ENCODE measurements at regions not wholly inside any gene's neighbourhood (a gene's known extent, or its start where the extent isn't known, plus 50 kb on each side); places are given as distances from the start of the nearest gene placed in this dataset.

DNA sequence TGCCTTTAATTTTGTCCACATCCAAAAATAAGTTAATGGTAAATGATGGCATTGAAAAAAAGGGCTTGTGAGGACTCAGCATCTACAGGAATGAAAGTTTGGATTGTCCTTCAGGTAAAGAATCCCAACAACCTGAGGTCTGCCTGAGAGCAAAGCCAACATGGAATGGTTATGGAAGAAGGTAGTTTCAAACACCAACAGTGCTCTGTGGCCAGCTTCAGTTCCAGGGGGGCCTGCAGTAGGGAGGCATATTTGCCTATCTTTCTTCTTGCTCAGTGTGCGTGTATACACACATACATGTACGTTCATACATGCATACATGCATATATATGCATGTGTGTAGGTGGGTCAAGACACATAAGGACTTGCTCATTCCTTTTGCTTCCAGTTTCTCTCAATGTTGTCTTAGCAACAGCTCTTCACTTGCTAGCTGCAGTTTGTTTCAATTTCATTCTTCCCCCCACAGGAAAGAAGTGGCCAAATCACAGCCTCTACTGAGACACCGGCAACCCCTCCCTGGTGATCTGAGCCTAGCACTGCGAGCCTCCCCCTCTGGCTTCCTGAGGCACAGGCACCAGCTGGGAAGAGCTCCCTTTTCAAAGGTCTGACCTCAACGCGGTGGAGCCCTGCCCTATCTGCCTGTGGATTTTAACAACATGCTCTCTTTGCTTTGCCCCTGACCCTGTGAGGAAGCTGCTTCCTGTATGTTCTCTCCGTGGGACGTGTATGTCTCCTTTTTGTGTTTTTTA, 146.2 kb downstream of the KLF13 start:
- peak in 1 of 2 donors; percentile 41 for DNase-seq (ENCODE audit: extremely low read depth in 1 of 2, low read depth in 1 of 2)

DNA sequence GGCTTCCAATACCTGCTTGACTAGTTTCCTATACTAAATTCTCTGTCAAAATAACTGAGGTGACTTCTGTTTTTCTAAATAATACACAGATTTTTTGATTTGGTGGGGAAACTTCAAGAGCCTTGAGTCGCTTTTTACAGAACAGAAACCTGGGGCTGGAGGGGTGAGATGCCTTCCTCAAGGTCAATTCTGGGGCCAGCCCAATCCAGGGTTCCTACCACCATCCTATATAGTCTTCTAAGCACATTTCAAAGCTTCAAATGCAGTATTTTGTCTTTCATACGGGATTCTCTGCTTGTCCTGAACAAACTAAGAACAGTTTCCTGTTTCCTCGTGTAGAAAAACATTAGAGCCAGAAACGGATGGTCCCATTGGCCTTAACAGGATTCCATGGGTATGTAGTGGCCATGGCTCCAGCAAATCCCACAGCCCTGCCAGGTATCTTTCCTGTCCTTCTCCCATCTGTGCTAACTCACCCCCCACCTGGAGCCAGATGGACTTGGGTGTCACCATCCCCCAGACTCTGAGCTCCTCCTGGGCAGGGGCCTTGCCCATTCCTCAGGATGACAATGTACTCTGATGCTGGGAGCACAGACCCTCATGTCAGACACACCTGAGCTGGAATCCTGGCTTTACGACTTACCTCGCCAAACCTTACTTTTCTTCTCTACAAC, 146.9 kb downstream of the KLF13 start:
- DNase-seq (ENCODE audit: extremely low read depth in 1 of 2, low read depth in 1 of 2) = no peak

DNA sequence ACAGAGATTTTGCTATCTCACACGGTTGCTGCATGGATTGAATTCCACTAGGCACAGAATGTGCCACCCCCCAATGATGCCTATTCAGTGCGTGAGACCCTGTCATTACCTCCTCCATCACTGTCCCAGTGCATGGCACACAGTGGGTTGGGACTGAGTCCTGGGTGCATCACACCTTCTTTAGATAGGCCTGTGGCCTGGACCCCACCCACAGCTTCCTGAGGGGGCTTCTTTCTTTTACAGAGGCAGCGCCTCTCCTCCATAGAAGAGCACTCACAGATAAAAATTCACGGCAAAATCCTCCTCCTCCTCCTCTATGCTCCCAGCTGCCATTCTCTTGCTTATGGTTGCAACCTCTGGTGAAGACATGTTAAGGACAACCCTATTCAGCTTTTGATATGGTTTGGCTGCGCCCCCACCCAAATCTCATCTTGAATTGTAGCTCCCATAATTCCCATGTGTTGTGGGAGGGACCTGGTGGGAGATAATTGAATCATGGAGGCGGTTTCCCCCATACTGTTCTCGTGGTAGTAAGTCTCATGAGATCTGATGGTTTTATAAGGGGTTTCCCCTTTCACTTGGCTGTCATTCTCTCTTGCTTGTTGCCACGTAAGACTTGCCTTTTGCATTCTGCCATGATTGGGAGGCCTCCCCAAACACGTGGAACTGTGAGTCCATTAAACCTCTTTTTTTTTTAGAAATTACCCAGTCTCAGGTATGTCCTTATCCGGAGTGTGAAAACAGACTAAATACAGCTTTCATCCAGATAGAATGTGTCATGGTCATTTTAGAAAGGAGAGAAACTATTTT, 147.6 kb downstream of the KLF13 start:
- peak in 1 of 2 donors; percentile 22 for DNase-seq (ENCODE audit: extremely low read depth in 1 of 2, low read depth in 1 of 2)

DNA sequence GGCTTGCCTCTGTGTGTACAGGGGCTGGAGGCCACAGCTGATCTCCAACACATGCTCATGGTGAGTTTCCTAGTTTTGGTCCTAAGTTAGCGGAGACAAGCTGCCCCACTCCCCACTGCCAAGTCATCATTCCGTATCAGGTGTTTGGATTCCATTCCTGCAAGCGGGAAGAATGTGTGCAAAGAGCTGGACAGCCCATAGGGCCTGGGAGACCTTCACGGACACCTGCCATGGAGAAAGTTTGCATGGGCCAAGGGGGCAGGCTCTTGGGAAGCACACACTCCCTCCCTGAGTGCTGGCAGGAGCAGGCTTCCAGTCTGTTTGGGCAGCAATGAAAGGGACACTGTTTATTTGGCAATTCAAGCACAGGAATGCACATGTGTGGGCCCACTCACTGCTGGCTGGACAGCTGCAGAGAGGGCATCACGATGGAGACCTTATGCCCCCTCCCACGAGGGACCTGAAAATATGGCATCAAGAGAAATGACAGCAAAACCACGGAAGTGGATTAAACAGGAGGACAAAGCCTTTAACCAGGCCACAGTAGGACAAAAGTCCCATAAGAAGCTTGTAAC, 149.7 kb downstream of the KLF13 start:
- no peak for DNase-seq (ENCODE audit: extremely low read depth in 1 of 2, low read depth in 1 of 2)

DNA sequence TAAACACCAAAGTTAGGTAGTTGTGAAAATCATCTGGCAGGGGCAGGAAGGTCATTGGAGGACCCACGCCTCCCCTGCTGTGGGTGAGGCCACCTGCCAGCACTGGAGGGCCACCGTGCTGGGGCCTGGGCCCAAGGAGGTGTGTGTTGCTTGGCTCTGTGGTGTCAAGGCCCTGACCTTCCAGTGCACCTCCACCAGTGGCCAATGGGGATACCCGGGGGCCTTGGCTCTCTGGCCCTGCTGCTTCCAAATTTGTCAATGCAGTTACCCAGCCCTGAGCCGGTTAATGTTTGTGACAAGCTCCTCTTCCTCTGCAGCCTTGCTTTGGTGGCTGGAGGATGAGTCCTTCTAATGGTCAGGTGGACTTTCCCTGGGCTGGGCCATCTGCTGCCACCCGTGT, 150.2 kb downstream of the KLF13 start:
- no peak for DNase-seq (ENCODE audit: extremely low read depth in 1 of 2, low read depth in 1 of 2)

DNA sequence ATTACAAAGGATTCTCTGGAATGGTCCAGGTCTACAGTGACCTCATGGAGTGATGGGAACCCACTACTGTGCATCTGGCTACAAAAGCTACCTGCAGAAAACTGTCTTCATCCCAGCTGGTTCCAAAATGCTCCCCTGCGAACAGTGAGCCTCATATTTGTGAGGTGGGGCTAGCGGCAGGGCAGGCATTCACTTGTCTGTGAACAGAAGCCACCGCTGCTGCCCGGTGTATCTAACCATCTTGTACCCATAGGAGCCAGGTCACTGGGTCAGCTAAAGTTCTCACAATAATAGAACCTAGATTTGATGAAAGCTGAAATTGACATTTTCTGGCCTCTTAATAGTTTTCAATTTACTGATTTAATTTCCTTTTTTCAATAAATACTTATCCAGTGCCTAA, 150.7 kb downstream of the KLF13 start:
- DNase-seq (ENCODE audit: extremely low read depth in 1 of 2, low read depth in 1 of 2) = no peak

DNA sequence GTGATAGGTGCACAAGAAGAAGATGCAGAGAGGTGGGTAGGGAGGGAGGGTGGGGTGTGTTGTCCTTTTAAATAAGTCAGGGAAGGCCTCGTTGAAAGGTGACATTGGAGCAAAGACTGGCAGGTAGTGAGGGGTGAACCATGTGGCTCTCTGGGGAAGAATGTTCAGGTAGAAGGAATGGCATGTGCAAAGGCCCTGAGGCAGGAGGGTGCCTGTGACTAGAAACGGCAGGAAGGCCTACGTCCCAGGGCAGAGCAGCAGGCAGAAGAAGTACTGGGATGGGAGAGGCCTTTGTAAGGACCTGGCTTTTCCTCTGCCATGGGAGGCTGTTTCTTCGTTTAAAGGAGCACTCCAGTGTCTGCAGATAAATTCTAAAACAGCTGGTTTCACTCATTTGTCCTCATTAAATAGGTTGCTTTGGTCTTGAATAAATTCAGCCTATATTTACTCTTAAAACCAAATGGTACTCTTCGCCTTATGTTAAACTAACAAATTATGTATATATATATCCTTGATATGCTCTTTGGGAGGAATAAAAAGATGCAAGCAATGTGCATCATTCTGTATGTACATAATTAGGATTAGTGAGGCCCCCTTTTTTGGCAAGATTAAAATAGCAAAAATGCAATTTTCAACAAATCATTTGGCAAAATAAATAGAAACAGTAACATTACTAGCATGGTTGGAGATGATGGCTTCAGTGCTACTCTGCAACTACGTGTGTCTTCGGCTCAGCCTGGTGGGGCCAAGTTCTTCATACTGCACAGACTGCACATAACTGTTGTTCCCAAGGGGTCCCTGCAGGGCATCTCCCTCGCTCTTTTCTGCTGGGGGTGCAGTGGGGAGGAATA, 151.4 kb downstream of the KLF13 start:
- no peak for DNase-seq (ENCODE audit: extremely low read depth in 1 of 2, low read depth in 1 of 2)

DNA sequence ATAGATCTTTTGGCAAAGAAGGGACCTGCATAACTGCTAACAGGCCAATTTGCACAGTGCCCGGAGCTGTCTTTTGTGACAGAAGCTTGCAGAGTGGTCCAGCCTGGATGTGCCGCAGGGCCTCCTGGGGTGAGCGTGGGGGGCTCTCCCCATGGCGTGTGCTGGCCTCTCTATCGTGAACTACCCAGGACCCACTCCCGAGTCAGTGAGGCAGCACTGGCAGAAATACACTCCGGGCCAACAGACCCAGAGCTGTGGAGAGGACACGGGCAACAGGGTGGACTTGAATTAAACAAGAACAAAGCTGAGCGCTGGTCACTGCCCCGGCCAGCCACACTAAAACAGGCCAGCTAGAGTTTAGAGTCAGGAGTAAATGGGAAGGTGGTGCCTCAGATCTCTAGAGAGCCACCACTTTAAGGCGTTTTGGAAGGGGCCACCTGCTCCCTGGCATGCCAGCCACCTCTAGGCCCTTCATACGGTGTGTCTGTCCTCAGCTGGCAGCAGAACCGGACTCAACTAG, 152.1 kb downstream of the KLF13 start:
- DNase-seq (ENCODE audit: extremely low read depth in 1 of 2, low read depth in 1 of 2) = no peak

DNA sequence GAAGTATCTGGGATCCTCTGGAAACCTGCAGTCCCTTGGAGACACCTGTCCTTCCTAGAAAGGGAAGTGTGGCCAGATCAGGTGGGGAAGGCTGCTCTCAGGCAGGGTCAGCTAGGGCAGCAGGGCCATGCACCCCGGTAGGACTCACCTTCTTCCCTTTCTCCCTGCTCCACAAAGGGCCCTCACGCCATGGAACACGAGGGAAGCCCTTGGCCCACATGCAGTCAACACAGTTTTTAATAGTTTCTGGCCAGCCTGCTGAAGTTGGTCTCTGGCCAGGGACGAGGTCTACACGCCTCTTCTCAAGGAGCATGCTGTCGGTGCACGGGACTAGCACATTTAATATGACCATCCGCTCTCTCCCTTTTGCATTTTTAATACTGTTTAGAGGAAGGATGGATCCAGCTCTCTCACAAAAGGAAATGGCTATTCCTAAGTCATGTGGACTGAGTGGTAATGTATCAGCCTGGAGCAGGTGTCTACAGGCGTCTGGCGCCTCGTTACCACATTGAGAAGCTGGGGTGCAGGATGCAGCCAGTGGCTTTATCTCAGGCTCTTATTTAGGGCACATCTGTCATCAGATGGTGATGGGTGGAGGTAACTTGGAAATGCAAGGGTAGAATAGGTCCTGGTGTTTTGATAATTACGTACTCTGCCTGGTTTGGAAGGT, 153.9 kb downstream of the KLF13 start:
- DNase-seq (ENCODE audit: extremely low read depth in 1 of 2, low read depth in 1 of 2) = no peak

DNA sequence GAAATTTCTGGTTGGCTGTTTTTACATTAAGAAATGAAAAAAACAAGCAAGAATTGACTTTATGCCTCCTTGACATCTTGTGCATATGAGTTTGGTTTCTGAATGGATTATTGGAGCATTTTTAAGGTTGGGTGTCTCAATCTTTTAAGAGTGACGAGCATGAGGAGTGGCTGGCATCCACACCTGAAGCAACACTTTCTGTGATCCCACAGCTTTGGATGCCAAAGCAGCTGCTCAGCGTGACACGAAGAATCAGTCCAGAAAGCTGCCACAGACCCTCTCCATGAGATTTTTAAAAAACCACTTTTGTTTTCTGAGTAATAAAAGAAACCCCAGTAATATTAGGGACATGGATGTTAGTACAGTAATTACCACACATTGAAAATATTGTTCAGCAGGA, 154.5 kb downstream of the KLF13 start:
- no peak for DNase-seq (ENCODE audit: extremely low read depth in 1 of 2, low read depth in 1 of 2)

DNA sequence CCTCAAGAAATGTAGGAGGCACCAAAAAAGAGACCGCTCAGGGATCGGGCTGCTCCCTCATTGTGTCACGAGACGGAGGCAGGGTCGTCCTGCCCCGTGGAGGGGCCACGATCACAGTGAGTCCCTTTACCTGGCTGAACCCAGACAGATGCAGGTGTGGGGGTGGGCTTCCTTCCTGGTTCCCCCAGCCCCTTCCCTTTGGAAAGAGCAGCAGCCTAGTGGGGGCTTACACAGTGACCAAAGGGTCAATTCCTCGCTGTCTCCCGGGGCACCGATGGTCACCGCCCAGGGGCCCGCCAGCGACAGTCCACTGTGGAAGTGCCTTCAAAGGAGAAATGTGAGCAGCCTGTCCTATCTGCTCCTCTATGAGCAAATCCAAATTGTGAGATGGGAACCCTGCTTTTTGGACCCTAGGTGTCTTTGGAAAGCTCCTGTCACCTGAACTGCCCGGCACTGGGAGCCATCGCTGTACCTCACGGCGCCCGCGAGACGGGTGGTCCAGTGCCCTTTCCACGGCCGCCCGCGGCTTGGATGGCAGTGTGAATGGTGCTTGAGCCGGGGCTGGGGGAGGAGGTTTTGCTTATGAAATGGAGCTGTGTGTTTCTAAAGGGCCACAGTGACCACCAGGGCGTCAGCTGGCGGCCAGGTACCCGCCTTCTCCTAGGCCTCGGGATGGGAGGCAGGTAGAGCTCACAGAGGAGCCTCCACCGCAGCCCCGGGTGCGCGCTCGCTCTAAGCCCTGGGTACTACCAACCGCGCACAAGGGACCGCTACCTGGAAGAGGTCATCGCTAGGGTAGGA, 155.7 kb downstream of the KLF13 start:
- DNase-seq (ENCODE audit: extremely low read depth in 1 of 2, low read depth in 1 of 2) = no peak

DNA sequence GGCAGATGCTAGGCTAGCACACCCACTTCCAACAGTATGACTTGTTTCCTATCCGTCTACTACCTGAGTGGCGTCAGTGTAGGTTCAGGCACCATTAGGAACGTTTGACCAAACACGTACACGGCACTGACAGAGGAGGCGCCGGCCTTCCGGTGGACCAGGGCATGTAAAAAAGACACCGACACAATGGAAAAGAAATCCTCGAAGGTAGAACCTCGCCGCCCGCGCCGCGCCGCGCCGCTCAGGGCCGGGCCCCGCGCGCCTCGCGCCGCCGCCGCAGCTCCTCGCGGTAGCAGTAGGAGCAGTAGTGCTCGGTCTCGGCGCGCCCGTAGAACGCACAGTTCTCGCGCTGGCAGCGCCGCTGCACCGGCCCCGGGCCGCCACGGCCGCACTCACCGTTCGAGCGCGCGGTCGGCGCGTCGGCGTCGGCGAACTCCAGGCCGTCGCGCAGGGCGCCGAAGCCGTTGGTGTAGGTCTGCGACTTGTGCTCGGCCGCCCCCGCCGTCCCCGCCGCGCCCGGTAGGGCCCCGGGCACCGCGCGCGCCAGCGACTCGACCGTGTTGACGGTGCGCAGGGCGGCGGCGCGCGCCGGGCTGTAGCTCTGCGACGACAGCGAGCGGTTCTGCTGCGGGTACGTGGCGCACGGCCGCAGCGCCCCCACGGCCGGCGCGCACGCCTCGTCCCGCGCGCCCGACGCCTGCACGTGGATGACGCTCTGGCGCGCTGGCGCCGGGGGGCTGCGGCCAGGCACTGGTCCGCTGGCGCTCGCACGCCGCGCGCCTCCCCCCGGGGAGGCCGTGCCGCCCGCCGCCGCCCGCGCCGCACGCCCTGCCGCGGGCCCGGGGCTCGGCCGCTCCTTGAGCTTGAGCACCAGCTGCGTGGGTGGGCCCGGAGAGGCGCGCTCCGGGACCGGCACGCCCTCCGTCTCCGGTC, 156.7 kb downstream of the KLF13 start:
- peak in 1 of 2 donors; percentile 52 for DNase-seq (ENCODE audit: extremely low read depth in 1 of 2, low read depth in 1 of 2)

DNA sequence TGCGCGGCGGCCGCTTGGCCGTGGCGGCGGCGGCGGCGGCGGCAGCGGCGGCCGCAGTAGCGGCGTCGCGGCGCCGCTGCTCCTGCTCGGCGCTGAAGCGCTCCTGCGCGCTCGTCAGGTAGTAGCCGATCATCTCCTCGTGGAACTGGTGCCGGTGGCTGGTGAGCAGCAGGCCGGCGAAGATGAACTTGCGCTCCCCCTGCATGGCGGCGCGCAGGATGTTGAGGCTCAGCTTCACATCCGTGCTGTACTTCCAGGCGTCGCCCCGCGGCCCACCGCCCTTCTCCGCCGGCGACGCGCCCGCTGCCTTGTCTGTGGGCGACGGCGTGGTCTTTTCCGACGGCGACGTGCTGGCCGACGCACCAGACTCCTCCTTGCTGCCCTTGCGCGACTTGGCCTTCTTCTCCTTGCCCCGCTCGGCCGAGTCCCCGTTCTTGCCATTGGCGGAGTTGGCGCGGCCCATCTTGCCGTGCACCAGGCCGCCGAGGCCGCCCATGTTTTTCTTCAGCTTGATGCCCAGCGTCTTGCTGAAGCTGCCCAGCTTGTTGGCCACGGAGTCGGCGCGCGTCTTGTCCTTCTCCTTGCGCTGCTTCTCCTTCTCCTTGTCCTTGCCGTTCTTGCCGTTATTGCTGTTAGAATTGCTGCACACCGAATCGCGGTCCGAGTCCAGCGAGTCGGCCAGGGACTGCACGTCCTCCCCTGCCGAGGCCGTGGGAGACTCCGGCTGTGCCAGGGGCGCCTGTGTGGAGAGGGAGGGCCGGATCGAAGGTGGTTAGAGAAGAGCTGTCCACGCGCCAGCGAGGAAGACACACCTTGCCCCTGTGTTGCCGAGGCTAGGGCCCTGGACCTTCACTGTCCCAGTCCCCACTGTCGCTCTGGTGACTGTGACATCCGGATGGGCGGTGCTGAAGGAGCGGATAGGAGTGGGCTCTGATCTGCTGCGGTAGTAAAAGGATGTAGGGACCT, 157.6 kb downstream of the KLF13 start:
- DNase-seq (ENCODE audit: extremely low read depth in 1 of 2, low read depth in 1 of 2) = peak in 1 of 2 donors; percentile 13

DNA sequence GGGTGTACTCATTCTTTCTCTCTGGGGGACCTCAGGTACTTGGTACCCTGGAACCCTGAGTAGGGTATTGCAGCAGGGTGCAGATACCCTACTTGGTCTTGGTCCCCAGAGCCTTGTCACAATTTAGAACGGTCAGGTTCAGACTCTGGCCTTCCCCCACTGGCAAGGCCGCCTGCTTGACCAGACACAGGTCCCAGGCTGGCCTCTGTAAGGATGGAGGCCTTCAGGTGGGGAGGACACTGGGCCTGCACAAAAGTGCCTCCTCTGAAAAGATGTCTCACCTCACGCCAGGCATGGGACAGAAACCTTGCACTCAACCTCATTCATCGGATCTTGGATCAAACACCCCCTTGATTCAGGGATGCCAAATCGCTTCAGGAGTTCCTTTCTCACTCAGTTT, 158.4 kb downstream of the KLF13 start:
- no peak for DNase-seq (ENCODE audit: extremely low read depth in 1 of 2, low read depth in 1 of 2)

DNA sequence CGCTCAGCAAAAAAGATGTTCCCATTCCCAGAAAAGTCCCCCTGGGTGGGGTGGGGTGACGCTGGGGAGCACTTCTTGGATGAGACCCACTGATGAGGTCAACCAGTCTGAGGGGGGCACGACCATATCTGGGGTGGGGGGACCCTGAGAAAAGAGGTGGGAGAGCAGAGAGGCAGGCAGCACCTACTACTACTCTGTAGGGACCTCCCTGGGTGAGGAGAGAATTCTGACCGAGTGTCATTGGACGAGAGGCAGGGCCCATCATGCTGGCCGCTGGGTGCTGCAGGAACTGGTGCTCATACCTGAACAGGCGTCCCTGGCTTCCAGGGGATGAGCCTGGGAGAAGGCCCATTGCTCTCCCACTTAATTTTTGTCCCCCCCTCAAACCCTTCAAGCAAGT, 158.8 kb downstream of the KLF13 start:
- DNase-seq (ENCODE audit: extremely low read depth in 1 of 2, low read depth in 1 of 2) = no peak

DNA sequence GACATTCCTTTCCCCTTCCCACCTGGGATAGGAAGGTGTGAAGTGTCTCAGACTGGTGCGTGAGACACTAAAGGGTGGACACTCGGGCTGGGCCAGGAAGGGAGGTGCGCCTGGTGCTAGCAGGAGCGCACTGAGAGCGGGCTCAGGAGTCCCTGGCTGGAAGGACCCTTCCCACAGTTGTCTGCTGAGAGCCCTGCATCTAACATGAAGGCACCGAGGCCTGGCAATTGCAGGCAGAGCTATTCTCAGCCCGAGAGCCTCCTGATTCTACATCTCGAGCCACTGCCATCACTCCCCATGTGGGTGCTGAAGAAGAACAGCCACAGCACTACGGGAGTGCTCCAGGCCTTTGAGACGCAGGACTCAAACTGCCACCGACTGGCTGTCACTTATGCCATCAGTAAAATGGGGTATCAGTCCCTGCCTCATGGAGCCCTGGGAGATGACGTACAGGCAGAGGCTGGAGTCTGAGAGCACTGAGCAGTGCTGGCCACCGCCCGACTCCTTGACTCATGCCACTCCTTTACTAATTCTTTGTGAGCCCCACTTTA, 159.4 kb downstream of the KLF13 start:
- no peak for DNase-seq (ENCODE audit: extremely low read depth in 1 of 2, low read depth in 1 of 2)
